ENCODE measurements at regions not wholly inside any gene's neighbourhood (a gene's known extent, or its start where the extent isn't known, plus 50 kb on each side); places are given as distances from the start of the nearest gene placed in this dataset.

GRCh38 chr1:113245252-113245651, 145.1 kb upstream of the MAGI3 start:
- H3K4me3 ChIP-seq (ENCODE audit: low read length): no peak overlapping the region
- peak overlapping the region; percentile 73 for H3K27ac ChIP-seq (ENCODE audit: low read length)
- H3K27me3 ChIP-seq (ENCODE audit: control insufficient read depth, insufficient read depth, low read length): no peaks in the 10 kb centered on the region
- H3K4me1 ChIP-seq (ENCODE audit: control insufficient read depth, insufficient read depth, low read length): peaks cover 42% of the 10 kb centered on the region
- H3K9me3 ChIP-seq (ENCODE audit: control insufficient read depth, low read depth, low read length): no peaks in the 10 kb centered on the region
- peak; percentile 46 to 73 for DNase-seq
- H3K36me3 ChIP-seq (ENCODE audit: control insufficient read depth, insufficient read depth, low read length): no peaks in the 10 kb centered on the region
- WGBS (ENCODE audit: insufficient coverage, low lambda C conversion rate): 100% methylated on average over 1 of the region's 3 CpGs

- peaks cover 39% of the 10 kb centered on the region for H3K4me1 ChIP-seq (ENCODE audit: control insufficient read depth, insufficient read depth, low read length)
- no peaks in the 10 kb centered on the region for H3K36me3 ChIP-seq (ENCODE audit: control insufficient read depth, insufficient read depth, low read length)
- WGBS (ENCODE audit: insufficient coverage, low lambda C conversion rate): 100% methylated on average over 1 of the region's 3 CpGs
- no peaks in the 10 kb centered on the region for H3K27me3 ChIP-seq (ENCODE audit: control insufficient read depth, insufficient read depth, low read length)
- no peak for DNase-seq
- H3K4me3 ChIP-seq (ENCODE audit: low read length): no peak overlapping the region
- no peak overlapping the region for H3K27ac ChIP-seq (ENCODE audit: low read length)
- H3K9me3 ChIP-seq (ENCODE audit: control insufficient read depth, low read depth, low read length): no peaks in the 10 kb centered on the region
These were observed 143.4 kb upstream of the MAGI3 start for GRCh38 chr1:113246929-113247328.

GRCh38 chr1:113247355-113247754, 143.0 kb upstream of the MAGI3 start:
- WGBS (ENCODE audit: insufficient coverage, low lambda C conversion rate): 100% methylated on average over 1 of the region's 2 CpGs
- H3K36me3 ChIP-seq (ENCODE audit: control insufficient read depth, insufficient read depth, low read length): no peaks in the 10 kb centered on the region
- H3K27ac ChIP-seq (ENCODE audit: low read length): no peak overlapping the region
- H3K4me3 ChIP-seq (ENCODE audit: low read length): no peak overlapping the region
- H3K4me1 ChIP-seq (ENCODE audit: control insufficient read depth, insufficient read depth, low read length): peaks cover 40% of the 10 kb centered on the region
- no peaks in the 10 kb centered on the region for H3K27me3 ChIP-seq (ENCODE audit: control insufficient read depth, insufficient read depth, low read length)
- DNase-seq: peak in 1 of 2 donors; percentile 40
- no peaks in the 10 kb centered on the region for H3K9me3 ChIP-seq (ENCODE audit: control insufficient read depth, low read depth, low read length)

- no peak overlapping the region for H3K4me3 ChIP-seq (ENCODE audit: low read length)
- WGBS (ENCODE audit: insufficient coverage, low lambda C conversion rate): no CpG with 5 or more reads among the region's 3 CpGs
- no peak for DNase-seq
- no peaks in the 10 kb centered on the region for H3K36me3 ChIP-seq (ENCODE audit: control insufficient read depth, insufficient read depth, low read length)
- H3K27me3 ChIP-seq (ENCODE audit: control insufficient read depth, insufficient read depth, low read length): no peaks in the 10 kb centered on the region
- H3K27ac ChIP-seq (ENCODE audit: low read length): no peak overlapping the region
- H3K4me1 ChIP-seq (ENCODE audit: control insufficient read depth, insufficient read depth, low read length): peaks cover 43% of the 10 kb centered on the region
- no peaks in the 10 kb centered on the region for H3K9me3 ChIP-seq (ENCODE audit: control insufficient read depth, low read depth, low read length)
These were observed 142.5 kb upstream of the MAGI3 start for GRCh38 chr1:113247782-113248181.

- H3K4me3 ChIP-seq (ENCODE audit: low read length): no peak overlapping the region
- no peaks in the 10 kb centered on the region for H3K36me3 ChIP-seq (ENCODE audit: control insufficient read depth, insufficient read depth, low read length)
- H3K27me3 ChIP-seq (ENCODE audit: control insufficient read depth, insufficient read depth, low read length): no peaks in the 10 kb centered on the region
- WGBS (ENCODE audit: insufficient coverage, low lambda C conversion rate): 95% methylated on average over 3 of the region's 5 CpGs
- no peaks in the 10 kb centered on the region for H3K9me3 ChIP-seq (ENCODE audit: control insufficient read depth, low read depth, low read length)
- DNase-seq: no peak
- H3K4me1 ChIP-seq (ENCODE audit: control insufficient read depth, insufficient read depth, low read length): peaks cover 42% of the 10 kb centered on the region
- no peak overlapping the region for H3K27ac ChIP-seq (ENCODE audit: low read length)
These were observed 141.8 kb upstream of the MAGI3 start for GRCh38 chr1:113248494-113248893.

GRCh38 chr1:113250161-113250560, 140.2 kb upstream of the MAGI3 start:
- Histone ChIP-seq H3K27me3 (ENCODE audit: control insufficient read depth, insufficient read depth, low read length) (no peaks in the 10 kb centered on the region), H3K36me3 (ENCODE audit: control insufficient read depth, insufficient read depth, low read length) (no peaks in the 10 kb centered on the region), H3K4me1 (ENCODE audit: control insufficient read depth, insufficient read depth, low read length) (peaks cover 41% of the 10 kb centered on the region), H3K4me3 (ENCODE audit: low read length) (no peak overlapping the region), H3K27ac (ENCODE audit: low read length) (no peak overlapping the region), H3K9me3 (ENCODE audit: control insufficient read depth, low read depth, low read length) (no peaks in the 10 kb centered on the region)
- no CpG with 5 or more reads among the region's 6 CpGs for WGBS (ENCODE audit: insufficient coverage, low lambda C conversion rate)
- no peak for DNase-seq

GRCh38 chr1:113252166-113252565, 138.1 kb upstream of the MAGI3 start:
- no peaks in the 10 kb centered on the region for H3K9me3 ChIP-seq (ENCODE audit: control insufficient read depth, low read depth, low read length)
- no peaks in the 10 kb centered on the region for H3K36me3 ChIP-seq (ENCODE audit: control insufficient read depth, insufficient read depth, low read length)
- H3K4me1 ChIP-seq (ENCODE audit: control insufficient read depth, insufficient read depth, low read length): peaks cover 44% of the 10 kb centered on the region
- peak overlapping the region; percentile 57 for H3K27ac ChIP-seq (ENCODE audit: low read length)
- H3K4me3 ChIP-seq (ENCODE audit: low read length): no peak overlapping the region
- no peaks in the 10 kb centered on the region for H3K27me3 ChIP-seq (ENCODE audit: control insufficient read depth, insufficient read depth, low read length)
- DNase-seq: no peak
- WGBS (ENCODE audit: insufficient coverage, low lambda C conversion rate): no CpG with 5 or more reads among the region's 7 CpGs

- peak; percentile 65 to 85 for DNase-seq
- Histone ChIP-seq H3K27me3 (ENCODE audit: control insufficient read depth, insufficient read depth, low read length) (no peaks in the 10 kb centered on the region), H3K36me3 (ENCODE audit: control insufficient read depth, insufficient read depth, low read length) (no peaks in the 10 kb centered on the region), H3K9me3 (ENCODE audit: control insufficient read depth, low read depth, low read length) (no peaks in the 10 kb centered on the region), H3K27ac (ENCODE audit: low read length) (peak overlapping the region; percentile 57), H3K4me1 (ENCODE audit: control insufficient read depth, insufficient read depth, low read length) (peaks cover 44% of the 10 kb centered on the region), H3K4me3 (ENCODE audit: low read length) (no peak overlapping the region)
- no CpG with 5 or more reads among the region's 4 CpGs for WGBS (ENCODE audit: insufficient coverage, low lambda C conversion rate)
These were observed 137.1 kb upstream of the MAGI3 start for GRCh38 chr1:113253187-113253586.

- Histone ChIP-seq H3K36me3 (ENCODE audit: control insufficient read depth, insufficient read depth, low read length) (no peaks in the 10 kb centered on the region), H3K27ac (ENCODE audit: low read length) (peak overlapping the region; percentile 57), H3K4me1 (ENCODE audit: control insufficient read depth, insufficient read depth, low read length) (peaks cover 44% of the 10 kb centered on the region), H3K9me3 (ENCODE audit: control insufficient read depth, low read depth, low read length) (no peaks in the 10 kb centered on the region), H3K4me3 (ENCODE audit: low read length) (no peak overlapping the region), H3K27me3 (ENCODE audit: control insufficient read depth, insufficient read depth, low read length) (no peaks in the 10 kb centered on the region)
- WGBS (ENCODE audit: insufficient coverage, low lambda C conversion rate): 25% methylated on average over 1 of the region's 2 CpGs
- DNase-seq: no peak
These were observed 136.7 kb upstream of the MAGI3 start for GRCh38 chr1:113253590-113253989.

- Histone ChIP-seq H3K36me3 (ENCODE audit: control insufficient read depth, insufficient read depth, low read length) (no peaks in the 10 kb centered on the region), H3K9me3 (ENCODE audit: control insufficient read depth, low read depth, low read length) (no peaks in the 10 kb centered on the region), H3K4me1 (ENCODE audit: control insufficient read depth, insufficient read depth, low read length) (peaks cover 44% of the 10 kb centered on the region), H3K4me3 (ENCODE audit: low read length) (no peak overlapping the region), H3K27ac (ENCODE audit: low read length) (peak overlapping the region; percentile 77), H3K27me3 (ENCODE audit: control insufficient read depth, insufficient read depth, low read length) (no peaks in the 10 kb centered on the region)
- no peak for DNase-seq
- no CpG with 5 or more reads among the region's 7 CpGs for WGBS (ENCODE audit: insufficient coverage, low lambda C conversion rate)
These were observed 135.1 kb upstream of the MAGI3 start for GRCh38 chr1:113255038-113255719.

- Histone ChIP-seq H3K36me3 (ENCODE audit: control insufficient read depth, insufficient read depth, low read length) (no peaks in the 10 kb centered on the region), H3K27me3 (ENCODE audit: control insufficient read depth, insufficient read depth, low read length) (no peaks in the 10 kb centered on the region), H3K9me3 (ENCODE audit: control insufficient read depth, low read depth, low read length) (no peaks in the 10 kb centered on the region), H3K4me1 (ENCODE audit: control insufficient read depth, insufficient read depth, low read length) (peaks cover 44% of the 10 kb centered on the region), H3K27ac (ENCODE audit: low read length) (peak overlapping the region; percentile 77), H3K4me3 (ENCODE audit: low read length) (no peak overlapping the region)
- WGBS (ENCODE audit: insufficient coverage, low lambda C conversion rate): 24% methylated on average over 4 of the region's 8 CpGs
- DNase-seq: peak; percentile 81 to 91
These were observed 134.5 kb upstream of the MAGI3 start for GRCh38 chr1:113255720-113256347.
